IPS-18c (cell line): ENCODE measurements at regions not wholly inside any gene's neighbourhood (a gene's known extent, or its start where the extent isn't known, plus 50 kb on each side); places are given as distances from the start of the nearest gene placed in this dataset.

ENCODE experiments used
- H3K4me3 ChIP-seq: 2 replicates; pipeline ENCODE4 v1.7.0; 2013; ENCODE audit warnings: low read depth, mild to moderate bottlenecking, low read length, moderate library complexity; ENCODE audit not compliant: insufficient read depth
- H3K9me3 ChIP-seq: one replicate; pipeline ENCODE4 v1.6.1; 2013; ENCODE audit warnings: mild to moderate bottlenecking, low read length, moderate library complexity; ENCODE audit not compliant: control insufficient read depth, insufficient read depth

GRCh38 chr13:39803156-39803555, 147.7 kb downstream of the COG6 start:
- H3K9me3 ChIP-seq: no peaks in the 10 kb centered on the region
- H3K4me3 ChIP-seq: no peak overlapping the region; the same call in 1 of the 2 replicates

DNA sequence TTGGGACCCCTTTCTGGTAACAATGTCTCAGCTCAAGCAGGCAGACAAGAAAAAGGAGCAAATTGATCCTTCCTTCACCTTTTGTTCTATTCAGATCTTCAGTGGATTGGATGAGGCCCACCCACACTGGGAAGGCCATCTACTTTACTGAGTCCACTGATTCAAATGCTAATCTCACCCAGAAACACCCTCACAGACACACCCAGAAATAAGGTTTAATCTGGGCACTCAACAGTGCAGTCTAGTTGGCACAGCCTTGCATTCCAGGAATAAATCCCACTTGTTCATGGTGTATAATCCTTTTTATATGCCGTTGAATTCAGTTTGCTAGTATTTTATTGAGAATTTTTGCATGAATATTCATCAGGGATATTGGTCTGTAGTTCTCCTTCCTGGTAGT, 148.4 kb downstream of the COG6 start:
- no peaks in the 10 kb centered on the region for H3K9me3 ChIP-seq
- H3K4me3 ChIP-seq: no peak overlapping the region

- Histone ChIP-seq H3K4me3 (no peak overlapping the region), H3K9me3 (no peaks in the 10 kb centered on the region)
Measured at GRCh38 chr13:39804332-39805210, 149.1 kb downstream of the COG6 start.

DNA sequence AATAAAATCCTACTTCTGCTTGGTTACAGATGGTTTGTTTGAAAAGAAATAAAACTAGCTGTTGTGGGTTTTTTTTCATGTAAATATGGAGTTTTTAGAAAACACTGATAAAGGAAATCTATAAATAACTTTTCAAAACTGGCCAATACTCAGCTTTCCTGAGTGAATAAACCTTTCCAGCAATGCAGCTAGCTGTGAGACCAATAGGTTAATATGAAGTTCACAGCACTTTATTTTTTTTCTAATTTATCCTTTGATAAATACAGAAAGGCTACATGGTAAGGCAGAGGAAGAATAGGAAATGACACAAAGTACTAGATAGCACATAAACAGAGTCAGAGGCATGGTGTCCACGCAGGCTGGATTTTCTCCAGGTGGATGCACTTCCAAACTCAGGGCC, 154.0 kb downstream of the COG6 start:
- Histone ChIP-seq H3K4me3 (no peak overlapping the region), H3K9me3 (no peaks in the 10 kb centered on the region)

DNA sequence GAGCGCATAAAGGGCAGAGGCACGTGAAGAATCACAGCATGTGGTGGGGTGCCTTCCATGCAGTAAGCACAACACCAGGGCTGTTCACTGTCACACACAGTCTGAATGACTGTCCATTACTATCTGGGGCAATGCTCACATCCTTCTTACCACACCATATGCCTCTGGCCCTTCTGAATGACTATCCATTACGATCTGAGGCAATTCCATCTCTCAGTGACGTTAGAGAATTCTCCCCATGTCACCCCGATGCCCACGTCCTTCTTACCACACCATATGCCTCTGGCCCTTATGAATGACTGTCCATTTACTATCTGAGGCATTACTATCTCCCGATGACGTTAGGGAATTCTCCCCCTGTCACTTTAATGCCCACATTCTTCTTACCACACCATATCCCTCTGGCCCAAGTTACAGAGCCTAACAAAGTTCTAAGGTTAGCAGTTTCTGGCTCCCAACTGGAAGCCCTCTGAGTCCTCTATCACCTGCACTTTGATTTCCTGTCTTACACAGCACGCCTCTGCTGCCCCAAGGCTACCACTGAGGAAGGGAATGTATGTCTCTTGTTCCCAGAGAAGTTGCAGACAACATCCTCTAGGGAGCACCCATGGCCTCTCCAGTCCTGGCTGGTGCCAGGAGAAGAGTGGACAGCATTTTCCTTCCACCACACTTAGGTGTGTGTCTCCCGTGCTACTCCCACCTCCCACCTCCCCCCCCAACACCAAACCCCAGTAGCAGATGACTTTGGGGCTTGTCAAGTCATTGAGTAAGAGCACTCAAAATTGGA, 154.8 kb downstream of the COG6 start:
- Histone ChIP-seq H3K9me3 (no peaks in the 10 kb centered on the region), H3K4me3 (no peak overlapping the region)

- Histone ChIP-seq H3K9me3 (no peaks in the 10 kb centered on the region), H3K4me3 (no peak overlapping the region)
Measured at GRCh38 chr13:39811051-39811450, 155.6 kb downstream of the COG6 start.

DNA sequence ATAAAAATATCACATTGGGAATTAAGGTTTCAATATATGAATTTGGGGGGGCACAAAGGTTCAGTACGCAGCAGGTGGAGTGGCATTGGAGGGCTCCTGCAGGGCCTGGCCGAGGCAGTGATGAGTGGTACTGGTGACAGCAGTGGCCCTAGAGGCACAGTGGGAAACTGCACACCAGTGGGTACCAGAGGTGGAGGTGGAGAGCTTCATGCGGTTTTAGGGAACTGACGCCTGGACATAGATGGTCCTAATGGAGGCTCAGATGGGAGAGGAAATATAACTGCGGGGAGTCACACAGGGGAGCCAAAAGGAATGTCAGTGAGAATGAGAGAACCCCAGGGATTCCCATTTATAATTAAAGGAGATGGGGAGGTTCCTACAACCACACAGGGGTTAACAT, 156.2 kb downstream of the COG6 start:
- Histone ChIP-seq H3K9me3 (no peaks in the 10 kb centered on the region), H3K4me3 (no peak overlapping the region)

DNA sequence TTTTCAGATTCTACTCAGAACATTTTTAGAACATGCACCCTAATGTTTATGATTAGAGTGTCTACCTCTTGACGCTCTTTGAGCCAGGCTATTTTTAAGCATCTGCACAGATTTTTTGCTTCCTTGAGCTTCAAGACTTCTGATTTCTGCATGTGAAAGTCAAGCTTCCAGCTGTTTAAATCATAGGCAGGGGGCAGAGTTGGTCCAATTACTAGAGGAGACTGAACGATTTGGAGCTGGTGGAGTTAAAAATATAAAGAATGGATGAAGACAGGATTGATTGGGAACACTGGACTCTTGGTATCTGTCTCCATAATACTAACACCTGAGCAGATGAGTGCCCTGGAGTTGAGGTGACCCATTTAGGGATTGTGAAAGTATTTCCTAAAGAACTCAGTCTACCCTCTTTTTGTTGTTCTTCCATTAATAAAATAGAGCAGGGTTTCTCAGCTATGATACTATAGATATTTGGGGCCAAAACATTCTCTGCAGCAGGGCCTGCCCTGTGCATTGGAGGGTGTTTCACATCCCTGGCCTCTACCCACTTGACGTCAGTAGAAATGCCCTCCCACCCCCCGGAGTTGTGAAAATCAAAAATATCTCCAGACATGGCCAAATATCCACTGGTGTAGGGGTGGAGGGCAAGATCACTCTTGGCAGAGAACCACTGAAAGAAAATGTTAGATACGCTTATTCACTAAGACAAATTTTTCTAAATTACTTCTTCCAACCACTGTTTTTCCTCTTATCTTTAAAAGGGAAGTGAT, 160.1 kb downstream of the COG6 start:
- Histone ChIP-seq H3K9me3 (no peaks in the 10 kb centered on the region), H3K4me3 (no peak overlapping the region)

DNA sequence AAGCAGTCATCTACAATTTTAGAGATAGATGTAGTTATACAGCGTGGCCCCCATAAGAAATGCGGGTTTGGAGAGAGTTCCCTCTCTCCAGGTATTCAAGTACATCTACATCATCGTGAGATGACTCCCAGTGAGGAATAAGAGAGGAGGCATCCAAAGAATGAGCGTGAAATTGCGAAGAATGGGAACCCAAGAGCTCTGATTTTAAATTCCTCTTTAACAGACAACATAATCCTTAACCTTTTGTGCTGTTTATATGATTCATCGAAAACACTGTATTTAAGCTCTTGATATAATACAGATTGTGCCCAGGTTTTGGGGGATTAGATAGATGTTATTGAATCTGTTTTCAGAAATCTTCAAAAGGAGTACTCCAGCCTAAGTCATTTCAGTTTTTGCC, 161.5 kb downstream of the COG6 start:
- no peaks in the 10 kb centered on the region for H3K9me3 ChIP-seq

DNA sequence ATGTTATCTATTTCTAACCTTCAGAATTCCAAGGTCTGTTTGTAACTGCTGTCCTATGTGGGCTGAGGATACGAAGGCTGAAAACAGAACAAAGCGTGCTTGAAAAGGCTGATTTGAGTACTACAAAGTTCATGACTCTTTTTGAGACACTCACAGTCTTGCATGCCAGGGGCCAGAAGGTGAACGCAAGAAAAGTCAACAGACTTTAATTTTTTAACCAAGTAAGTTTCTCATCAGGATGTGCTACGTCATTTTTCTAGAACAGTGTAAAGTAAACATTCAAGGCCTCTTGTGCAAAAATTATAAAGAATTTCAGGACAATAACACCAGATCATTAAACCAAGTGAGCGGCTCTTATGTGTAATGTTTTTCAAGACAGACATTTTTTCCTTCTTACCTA, 163.5 kb downstream of the COG6 start:
- no peaks in the 10 kb centered on the region for H3K9me3 ChIP-seq
- H3K4me3 ChIP-seq: no peak overlapping the region

More for the DNA sequence above, 161.5 kb downstream of the COG6 start:
- no peak overlapping the region for H3K4me3 ChIP-seq

DNA sequence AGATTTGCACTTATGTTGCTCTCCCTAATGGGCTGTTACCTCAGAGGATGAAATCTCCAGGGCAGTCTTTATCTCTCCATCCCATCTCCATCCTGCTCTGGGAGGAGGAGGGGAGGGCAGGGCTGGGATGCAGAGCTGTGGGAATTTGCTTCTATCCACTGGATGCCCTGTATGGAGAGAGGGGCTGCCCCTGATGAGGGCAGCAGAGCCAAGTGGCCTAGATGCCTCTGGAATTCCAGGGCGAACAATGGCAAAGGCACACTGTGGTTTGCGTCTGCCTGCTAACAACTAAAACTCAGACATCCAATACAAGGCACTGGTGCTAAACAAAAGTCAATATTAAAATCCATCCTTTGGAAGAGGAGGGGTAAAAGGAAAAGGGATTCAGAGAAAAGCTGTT, 165.1 kb downstream of the COG6 start:
- H3K4me3 ChIP-seq: no peak overlapping the region
- no peaks in the 10 kb centered on the region for H3K9me3 ChIP-seq

- H3K9me3 ChIP-seq: no peaks in the 10 kb centered on the region
- no peak overlapping the region for H3K4me3 ChIP-seq
Measured at GRCh38 chr13:39821977-39822376, 166.5 kb downstream of the COG6 start.

- Histone ChIP-seq H3K4me3 (no peak overlapping the region), H3K9me3 (no peaks in the 10 kb centered on the region)
Measured at GRCh38 chr13:39822437-39822836, 167.0 kb downstream of the COG6 start.

GRCh38 chr13:39823063-39823713, 167.7 kb downstream of the COG6 start:
- Histone ChIP-seq H3K4me3 (no peak overlapping the region), H3K9me3 (no peaks in the 10 kb centered on the region)

GRCh38 chr13:39825886-39826285, 170.4 kb downstream of the COG6 start:
- H3K9me3 ChIP-seq: no peaks in the 10 kb centered on the region
- H3K4me3 ChIP-seq: no peak overlapping the region

DNA sequence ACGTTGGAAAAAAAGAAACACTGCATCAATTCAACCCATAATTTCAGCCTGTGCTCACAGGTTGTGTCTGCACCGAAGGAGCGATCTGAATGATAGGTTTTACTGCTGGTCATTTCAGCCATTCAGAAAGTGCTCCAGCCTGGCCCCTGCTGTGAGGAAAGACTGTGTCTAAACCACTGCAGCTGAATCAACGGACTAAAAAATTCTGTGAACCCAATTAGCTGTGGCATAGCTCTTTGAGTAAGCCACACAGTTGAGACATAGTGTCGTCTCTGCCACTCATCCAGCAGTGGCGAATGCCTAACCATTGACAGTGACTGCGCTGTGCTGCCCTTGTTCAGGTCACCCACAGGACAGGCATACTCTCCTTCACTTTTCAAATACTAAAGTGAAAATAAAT, 179.8 kb downstream of the COG6 start:
- H3K4me3 ChIP-seq: 0 out of 2 replicates have a peak overlapping the region, but pooled peaks have one; percentile 2
- H3K9me3 ChIP-seq: no peaks in the 10 kb centered on the region

DNA sequence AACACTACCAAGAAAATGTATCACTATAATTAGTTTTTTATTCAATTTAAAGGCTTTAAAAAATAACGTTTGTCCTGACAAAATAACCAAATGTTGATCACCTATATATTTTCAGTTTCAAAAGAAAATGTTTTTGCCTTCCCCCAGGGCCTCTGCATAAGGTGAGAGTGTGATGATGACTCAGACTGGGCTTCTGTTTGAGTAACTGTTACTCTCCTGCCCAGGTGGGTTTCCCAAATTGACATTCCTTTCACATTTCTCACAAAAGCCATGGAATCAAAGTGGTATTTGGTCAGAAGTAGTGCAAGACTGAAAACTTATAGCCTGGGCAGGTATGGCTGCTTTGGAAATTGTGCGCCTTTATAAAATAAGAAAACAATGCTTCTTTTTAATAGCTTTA, 180.6 kb downstream of the COG6 start:
- no peaks in the 10 kb centered on the region for H3K9me3 ChIP-seq
- no peak overlapping the region for H3K4me3 ChIP-seq
